ENCODE measurements at regions not wholly inside any gene's neighbourhood (a gene's known extent, or its start where the extent isn't known, plus 50 kb on each side); places are given as distances from the start of the nearest gene placed in this dataset.
A peak's percentile ranks its signal among the peaks of the same experiment; 100 is the strongest.
"Not testable (repeated sequence)": the region's sequence is repeated elsewhere in the genome, so short reads cannot be mapped to it uniquely, and the experiment has no call there.

GRCh38 chr7:16942929-16943509, 61.2 kb upstream of the AGR3 start:
- DNase-seq (ENCODE audit: low read depth), result no peak
- no peak overlapping the region for H3K4me3 ChIP-seq (ENCODE audit: low read length)
- TF ChIP-seq, protein P1, sequence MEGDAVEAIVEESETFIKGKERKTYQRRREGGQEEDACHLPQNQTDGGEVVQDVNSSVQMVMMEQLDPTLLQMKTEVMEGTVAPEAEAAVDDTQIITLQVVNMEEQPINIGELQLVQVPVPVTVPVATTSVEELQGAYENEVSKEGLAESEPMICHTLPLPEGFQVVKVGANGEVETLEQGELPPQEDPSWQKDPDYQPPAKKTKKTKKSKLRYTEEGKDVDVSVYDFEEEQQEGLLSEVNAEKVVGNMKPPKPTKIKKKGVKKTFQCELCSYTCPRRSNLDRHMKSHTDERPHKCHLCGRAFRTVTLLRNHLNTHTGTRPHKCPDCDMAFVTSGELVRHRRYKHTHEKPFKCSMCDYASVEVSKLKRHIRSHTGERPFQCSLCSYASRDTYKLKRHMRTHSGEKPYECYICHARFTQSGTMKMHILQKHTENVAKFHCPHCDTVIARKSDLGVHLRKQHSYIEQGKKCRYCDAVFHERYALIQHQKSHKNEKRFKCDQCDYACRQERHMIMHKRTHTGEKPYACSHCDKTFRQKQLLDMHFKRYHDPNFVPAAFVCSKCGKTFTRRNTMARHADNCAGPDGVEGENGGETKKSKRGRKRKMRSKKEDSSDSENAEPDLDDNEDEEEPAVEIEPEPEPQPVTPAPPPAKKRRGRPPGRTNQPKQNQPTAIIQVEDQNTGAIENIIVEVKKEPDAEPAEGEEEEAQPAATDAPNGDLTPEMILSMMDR (conservative IDR thresholded peaks at IDR 0.05; ENCODE audit: low read depth, low read length), result no peak

- no peak overlapping the region for H3K4me3 ChIP-seq (ENCODE audit: low read length)
- TF ChIP-seq, protein P1 (conservative IDR thresholded peaks at IDR 0.05; ENCODE audit: low read depth, low read length), result no peak
- DNase-seq (ENCODE audit: low read depth), result no peak
Measured at GRCh38 chr7:16944936-16945335, 63.2 kb upstream of the AGR3 start.

- no peak for DNase-seq (ENCODE audit: low read depth)
- TF ChIP-seq, protein P1 (conservative IDR thresholded peaks at IDR 0.05; ENCODE audit: low read depth, low read length), result no peak
- no peak overlapping the region for H3K4me3 ChIP-seq (ENCODE audit: low read length)
Measured at GRCh38 chr7:16945372-16945771, 63.6 kb upstream of the AGR3 start.

GRCh38 chr7:16948110-16948509, 66.3 kb upstream of the AGR3 start:
- not testable (repeated sequence) for H3K4me3 ChIP-seq (ENCODE audit: low read length); DNase-seq (ENCODE audit: low read depth)

- peak overlapping the region; percentile 22 for H3K4me3 ChIP-seq (ENCODE audit: low read length)
- TF ChIP-seq, protein P1 (conservative IDR thresholded peaks at IDR 0.05; ENCODE audit: low read depth, low read length), result no peak
- DNase-seq (ENCODE audit: low read depth), result peak; percentile 26
Measured at GRCh38 chr7:16951483-16952080, 69.8 kb upstream of the AGR3 start.

DNA sequence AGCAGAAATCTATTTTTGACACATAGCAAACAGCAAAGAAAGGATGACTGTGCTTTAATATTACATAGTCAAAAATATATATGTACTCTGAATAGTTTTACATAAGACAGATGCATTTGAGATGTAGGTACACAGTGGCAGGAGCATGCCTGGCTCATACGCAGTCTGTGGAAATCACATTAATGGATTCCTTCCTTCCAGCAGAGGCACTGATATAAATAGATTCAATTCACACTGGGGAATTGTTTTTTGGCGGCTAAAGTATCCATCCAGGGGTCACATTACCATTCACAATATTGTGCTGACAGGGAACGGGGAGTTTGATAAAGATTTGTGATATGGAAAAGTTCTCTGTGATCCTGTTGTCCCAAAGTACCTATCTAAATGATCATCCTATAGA, 72.5 kb upstream of the AGR3 start:
- no peak for DNase-seq (ENCODE audit: low read depth)
- H3K4me3 ChIP-seq (ENCODE audit: low read length), result no peak overlapping the region
- TF ChIP-seq, protein P1 (conservative IDR thresholded peaks at IDR 0.05; ENCODE audit: low read depth, low read length), result no peak

DNA sequence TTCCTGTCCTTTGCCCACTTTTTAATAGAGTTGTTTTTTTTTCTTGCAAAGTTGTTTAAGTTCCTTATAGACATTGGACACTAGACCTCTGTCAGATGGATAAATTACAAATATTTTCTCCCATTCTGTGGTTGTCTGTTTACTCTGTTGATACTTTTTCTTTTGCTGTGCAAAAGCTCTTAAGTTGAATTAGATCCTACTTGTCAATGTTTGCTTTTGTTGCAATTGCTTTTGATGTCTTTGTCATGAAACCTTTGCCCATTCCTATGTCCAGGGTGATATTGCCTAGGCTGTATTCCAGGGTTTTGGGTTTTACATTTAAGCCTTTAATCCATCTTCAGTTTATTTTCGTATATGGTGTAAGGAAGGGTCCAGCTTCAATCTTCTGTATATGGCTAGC, 76.9 kb upstream of the AGR3 start:
- TF ChIP-seq, protein P1 (conservative IDR thresholded peaks at IDR 0.05; ENCODE audit: low read depth, low read length), result no peak
- DNase-seq (ENCODE audit: low read depth), result no peak
- no peak overlapping the region for H3K4me3 ChIP-seq (ENCODE audit: low read length)

Measured in retinal pigment epithelial cell (primary cell).